NCI-H2029 (cell line): ENCODE measurements at regions not wholly inside any gene's neighbourhood (a gene's known extent, or its start where the extent isn't known, plus 50 kb on each side); places are given as distances from the start of the nearest gene placed in this dataset.

Experiments used
- DNase-seq: peaks from one replicate; lab custom pipeline; 2025; lab: John Stamatoyannopoulos, UW

DNA sequence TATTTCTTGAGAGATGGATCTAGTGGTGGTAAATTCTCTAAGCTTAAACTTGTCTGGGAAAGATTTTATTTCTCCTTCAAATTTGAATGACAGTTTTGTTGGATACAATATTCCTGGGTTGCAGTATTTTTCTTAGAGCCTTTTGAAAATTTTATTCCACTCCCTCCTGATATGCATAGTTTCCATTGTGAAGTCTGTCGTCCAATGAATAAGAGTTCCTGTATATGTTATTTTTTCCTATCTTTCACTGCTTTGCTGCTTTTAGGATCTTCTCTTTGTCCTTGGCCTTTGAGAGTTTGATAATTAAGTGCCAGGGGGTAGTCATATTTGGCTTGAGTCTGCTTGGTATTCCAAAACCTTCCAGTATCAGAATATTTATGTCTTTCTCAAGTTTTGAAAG lies 1156.4 kb upstream of the AGA start:
- DNase-seq, result no peak

DNA sequence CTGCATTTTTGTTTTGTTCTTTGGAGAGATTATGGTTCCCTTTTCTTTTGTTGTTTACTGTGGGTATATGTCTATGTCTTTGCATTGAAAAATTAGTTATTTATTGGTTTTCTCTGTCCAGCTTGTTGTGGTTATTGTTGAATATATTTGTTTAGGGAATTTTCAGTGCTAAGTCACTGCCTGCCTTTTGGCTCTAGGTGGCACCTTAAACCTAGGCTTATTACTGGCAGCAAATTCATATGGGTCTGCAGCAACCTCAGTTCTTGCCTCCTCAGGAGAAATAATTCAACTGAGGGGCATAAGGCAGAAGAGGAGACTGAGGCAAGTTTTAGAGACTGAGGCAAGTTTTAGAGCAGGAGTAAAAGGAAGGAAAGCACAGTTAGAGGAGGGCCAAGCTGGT lies 1157.3 kb upstream of the AGA start:
- DNase-seq, result no peak

DNA sequence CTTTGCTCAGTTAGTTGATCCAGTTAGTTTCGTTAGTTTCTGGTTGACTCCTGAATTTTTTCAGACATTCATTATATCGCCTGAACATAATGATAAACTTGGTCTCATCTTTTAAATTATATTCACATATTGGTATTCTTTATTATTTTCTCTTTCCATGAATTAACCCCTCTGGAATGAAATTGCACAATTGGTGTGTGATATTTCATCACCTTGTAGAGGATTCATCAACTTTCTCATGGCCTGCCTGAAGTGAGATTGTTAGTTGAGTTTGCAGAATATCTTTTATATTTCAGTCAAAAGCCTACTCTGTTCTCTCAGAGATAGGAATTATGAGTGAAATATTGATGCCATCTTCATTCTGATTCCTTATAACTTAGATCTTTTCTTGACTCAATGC lies 1160.6 kb upstream of the AGA start:
- no peak for DNase-seq

DNA sequence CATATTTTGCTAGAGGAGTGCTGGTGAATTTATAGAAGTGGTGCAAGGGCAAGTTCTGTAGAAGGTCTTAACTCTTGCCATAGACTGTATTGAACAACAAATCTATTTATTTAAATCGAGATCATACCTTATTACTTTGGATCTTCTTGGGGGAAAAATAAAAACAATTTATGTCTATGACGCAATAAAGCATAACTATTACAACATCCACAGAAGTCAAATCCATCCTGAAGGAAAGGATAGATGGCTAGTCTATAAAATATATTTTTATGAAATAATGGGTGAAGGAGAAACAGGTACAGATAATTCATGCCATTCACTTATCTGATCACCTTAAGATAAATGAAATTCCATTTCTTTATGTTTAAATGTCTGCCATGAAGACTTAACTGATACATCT lies 1168.8 kb upstream of the AGA start:
- no peak for DNase-seq

DNA sequence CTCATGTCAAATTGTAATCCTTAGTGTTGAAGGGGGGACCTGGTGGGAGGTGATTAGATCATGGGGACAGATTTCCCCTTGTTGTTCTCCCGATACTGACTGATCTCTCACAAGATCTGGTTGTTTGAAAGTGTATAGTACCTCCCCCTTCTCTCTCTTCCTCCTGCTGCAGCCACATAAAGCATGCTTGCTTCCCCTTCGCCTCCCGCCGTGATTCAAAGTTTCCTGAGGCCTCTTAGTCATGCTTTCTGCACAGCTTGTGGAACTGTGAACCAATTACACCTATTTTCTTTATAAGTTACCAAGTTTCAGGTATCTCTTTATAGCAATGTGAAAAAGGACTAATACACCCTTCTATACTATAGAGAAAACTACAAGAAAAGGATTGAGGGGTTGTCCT lies 1170.5 kb upstream of the AGA start:
- no peak for DNase-seq

DNA sequence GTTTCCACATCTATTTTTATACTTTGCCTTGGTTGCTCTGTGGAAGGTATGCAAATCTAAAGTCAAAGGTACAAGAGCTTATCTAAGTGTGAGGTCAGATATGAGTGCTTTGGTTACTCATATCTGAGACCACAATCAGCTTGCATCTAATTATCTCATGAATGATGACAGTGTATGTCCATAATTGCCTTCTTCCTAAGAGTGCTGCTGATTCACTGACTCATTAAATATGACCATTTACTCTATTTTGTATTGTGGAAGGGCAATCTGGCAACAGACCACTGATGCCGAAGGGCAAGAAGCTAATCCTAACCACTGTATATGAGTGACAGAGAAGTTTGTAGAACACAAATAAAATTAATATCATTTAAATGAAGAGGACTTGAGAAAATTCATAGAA lies 1190.2 kb upstream of the AGA start:
- DNase-seq, result no peak

DNA sequence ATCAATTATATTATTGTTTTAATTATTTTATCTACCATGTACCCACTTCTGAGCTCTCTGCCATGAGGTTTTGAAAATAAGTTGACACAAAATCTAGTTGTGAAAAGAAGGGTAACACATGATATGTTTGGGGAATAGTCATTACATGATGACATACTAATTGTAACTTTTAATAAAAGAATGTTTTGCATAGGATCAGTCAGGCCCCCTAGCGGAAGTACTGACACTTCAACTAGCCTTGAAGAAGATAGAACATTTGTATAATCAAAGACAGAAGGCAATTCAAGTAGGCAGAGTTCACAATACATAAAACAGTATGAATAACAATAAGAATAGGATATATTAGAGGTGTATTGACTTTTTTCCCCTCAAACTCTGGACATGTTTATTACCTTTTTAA lies 1191.0 kb upstream of the AGA start:
- DNase-seq, result no peak

DNA sequence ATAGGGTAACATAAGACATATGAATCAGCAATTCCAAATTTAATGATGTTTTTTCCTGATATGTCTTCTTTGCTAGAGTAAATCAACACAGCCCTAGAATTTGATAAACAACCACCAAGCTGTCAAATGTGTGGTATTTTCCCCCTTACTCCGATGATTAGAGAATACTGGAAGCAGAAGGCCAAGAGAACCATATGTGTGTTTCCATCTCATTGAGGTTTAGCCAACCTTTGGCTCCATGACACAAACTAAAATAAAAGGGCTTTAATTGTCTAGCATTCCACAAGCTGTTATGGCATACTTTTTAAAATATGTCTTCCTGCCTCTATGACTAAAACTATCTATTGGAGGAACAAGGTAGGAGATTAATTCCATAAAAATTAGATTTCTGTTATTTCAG lies 1222.4 kb upstream of the AGA start:
- no peak for DNase-seq

DNA sequence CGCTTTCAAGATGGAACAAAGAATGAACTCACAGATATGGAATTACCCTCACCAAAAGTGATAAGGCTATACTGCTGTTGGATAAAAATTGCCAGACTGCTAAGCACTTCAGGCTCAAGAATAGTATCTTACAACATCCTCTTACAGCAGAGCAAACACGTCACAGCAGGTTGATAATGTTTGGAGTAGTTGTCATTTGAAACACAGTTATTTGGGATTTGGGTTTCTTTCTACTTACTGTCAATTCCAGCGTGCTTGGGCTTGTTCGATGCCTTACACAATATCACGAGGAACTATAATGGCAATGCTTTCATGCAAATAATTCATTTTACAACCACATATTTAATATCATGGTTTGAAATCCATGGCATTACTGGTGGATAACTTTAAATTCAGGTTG lies 1223.7 kb upstream of the AGA start:
- no peak for DNase-seq

DNA sequence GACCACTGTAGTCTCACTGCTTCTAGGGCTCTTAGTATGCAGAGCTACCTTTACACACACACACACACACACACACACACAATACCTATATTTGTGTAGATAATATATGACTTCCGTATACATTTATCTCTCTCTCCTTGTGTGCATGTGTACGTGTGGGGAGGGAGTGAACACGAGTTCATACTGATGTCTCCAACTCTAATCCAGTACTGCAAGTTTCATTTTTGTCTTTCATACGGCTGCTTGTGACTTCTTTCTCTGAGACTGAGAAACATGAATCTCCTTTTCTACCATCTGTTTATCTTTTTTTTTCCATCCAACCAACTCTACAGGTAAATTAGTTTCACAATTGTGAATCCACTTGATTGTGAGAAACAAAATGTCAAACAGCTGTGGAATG lies 1229.5 kb upstream of the AGA start:
- DNase-seq, result no peak

DNA sequence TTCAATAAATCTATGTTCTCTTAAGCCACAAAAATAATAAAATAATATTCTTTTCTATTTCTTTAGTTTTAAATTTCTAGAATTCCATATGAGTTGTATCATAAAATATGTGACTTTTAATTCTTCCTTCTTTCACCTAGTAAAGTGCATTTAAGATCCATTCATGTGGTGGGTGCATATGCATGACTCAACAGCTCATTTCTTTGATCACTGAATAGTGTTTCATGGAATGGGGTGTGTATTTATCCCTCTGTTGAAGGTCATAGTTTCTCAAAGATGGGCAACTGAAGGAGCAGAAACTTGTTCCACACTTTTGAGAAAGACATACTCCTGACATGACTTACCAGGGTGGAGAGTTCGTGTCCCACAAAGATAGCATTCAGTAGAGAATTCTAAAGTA lies 1230.3 kb upstream of the AGA start:
- no peak for DNase-seq

DNA sequence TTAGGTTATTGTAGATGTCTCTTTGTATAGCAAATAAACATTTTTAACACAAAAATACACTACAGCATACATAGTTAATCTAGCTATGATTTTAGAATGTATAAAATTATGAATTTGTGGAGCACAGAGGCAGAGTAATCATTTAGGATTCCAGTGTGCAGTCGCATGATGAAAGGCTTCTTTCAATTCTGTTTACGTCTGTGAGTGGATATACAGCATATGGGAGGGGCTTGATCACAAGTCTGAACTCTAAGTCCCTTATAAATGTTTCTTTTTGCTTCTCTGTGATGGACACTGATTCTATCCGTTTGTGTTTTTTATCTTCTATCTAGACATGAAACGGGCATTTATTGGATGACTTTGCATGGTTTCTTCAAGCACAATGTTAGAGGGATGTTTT lies 1239.6 kb upstream of the AGA start:
- no peak for DNase-seq

DNA sequence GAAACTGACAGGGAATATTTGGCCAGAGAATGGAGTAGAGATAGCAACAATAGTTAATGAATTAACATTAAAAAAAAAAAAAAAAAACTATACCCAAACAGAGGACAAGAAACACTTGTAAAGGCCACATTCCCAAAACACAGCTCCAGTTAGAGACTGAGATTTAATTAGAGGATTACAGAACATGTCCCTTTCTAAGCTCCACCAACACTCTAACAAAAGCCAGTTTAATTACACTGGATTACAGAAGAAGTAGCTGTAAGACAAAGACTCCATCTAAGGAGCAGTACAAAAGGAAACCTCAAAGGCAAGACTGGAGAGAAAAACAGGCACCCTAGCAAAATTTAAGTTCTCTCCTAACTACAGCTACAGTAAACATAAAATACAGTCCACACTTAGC lies 1247.7 kb upstream of the AGA start:
- DNase-seq, result no peak

DNA sequence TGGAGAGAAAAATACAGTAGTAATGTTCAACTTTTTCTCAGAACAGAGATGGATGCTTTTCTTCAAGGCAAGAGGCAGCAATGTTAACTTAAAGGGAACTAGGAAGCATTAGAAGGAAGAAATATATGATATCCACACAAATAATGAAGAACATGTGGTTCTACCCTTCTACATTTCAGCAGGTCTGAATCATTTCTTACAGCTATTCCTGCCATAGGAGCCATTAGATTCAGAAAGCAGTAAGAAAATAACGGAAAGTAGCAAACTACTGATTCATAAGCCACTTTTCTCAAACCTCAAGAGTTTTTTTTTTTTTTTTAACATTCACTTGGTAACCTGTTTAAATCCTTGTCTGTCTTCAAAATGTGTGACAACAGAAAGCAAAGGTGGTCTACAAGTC lies 1251.6 kb upstream of the AGA start:
- no peak for DNase-seq

DNA sequence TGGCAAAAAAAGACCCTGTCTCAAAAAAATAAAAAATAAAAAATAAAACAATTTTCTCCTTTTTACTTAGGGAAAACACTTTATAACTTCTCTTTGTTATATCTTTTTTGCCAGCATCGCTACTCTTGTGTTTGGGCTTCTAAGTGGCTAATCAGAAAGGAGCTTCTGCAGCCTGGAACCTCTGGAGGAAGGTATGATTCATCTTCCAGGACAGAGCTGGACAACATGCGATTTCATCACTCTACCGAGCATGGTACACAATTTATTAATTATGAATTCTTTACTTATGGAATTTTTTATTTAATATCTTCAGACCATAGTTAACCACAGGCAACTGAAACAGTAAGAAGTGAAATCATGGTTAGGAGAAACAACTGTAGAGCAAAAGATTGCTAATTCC lies 1254.3 kb upstream of the AGA start:
- DNase-seq, result no peak

DNA sequence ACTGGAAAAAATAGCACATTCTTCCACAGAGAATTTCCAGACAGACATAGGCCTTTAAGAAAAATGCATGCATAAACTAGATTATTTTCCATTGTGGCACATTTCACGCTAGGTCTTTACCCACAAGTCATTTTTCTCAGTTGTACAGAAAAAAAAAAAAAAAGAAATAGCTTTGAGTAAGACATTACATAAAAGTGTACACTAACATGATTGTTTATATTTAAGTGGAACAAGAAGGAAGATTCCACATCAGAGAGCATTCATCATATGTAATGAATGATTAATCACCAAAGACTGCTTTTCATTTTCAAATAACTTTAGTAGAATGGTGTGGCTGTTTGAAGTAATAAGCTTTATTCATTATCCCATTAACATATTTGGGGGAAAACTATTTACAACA lies 1270.2 kb upstream of the AGA start:
- no peak for DNase-seq

DNA sequence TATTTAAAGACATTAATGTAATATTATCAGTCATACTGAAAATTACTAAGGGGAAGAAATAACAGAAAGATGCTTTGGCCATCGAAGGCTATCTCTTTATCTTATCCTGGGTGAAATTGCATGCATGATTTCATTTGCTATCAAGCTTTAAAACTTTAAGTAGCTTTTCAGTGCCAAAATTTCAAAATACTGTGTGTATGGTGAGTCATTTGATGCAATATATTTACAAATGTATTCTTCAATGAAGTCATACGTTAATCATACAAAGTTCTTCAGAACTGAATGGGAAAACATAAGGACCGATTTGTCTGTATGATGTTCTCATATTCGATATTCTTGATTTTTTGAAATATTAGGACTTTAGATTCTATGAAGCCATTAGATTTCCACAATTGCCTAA lies 1295.8 kb upstream of the AGA start:
- no peak for DNase-seq

DNA sequence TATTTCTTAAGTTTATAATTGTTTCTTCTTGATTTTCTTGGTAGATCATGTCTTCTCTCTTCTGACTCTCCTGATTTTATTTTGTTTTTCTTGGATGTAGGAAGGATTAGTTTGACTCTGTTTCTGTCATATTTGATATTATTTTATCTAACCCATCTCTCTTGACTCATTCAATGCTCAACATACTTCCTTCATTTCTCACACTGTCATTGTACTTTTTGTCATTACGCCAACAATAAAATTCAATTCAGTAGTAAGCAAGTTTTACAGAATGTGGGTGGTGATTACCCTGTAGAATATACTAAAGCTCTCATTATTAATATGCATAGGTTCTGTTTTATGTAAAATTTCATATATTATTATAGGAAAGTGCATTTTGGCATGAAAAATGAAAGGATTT lies 1303.0 kb upstream of the AGA start:
- DNase-seq, result no peak

DNA sequence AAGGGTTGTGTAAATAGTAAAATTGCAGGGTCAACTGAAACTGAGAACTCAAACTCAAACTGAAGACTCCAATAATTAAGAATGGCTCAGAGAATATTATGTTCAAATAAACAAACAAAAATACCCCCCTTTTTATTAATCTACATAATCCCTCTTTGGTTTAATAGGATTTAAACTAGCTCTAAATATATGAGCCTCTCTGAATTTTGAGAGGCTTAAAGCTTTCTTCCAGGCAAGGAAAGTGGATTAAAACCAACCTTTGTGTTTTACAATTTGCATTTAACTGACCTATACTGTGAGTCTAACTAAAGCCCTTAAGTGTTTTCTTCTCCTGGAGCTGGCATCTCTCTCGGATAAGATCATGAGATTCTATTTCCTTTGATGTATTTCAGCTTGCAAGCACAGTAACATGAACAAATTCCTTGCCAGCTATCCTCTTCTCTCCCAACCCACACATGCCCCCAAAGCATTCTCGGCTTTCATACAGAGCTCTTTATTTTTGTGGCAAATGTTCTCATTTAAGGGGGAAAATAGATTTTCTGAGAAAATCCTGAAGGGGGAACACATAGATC lies 1310.8 kb upstream of the AGA start:
- no peak for DNase-seq

DNA sequence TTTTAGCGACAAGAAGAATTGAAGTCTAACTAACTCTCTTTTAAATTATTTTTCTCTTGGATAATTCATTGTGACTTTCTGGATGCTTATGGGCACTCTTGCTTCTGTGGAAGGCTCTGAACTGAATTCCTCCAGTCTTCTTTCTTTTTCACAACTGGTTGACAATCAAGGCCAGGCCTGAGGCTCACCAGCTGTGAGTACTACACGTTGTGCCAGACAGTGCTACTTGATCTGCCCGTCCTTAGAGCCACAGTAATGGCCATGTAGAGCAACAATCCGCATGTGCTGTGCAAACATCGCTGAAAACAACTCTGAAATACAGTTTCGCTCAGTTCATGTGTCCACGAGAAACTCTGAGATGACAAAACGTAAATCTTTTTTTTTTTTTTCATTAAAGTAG lies 1336.3 kb upstream of the AGA start:
- no peak for DNase-seq

DNA sequence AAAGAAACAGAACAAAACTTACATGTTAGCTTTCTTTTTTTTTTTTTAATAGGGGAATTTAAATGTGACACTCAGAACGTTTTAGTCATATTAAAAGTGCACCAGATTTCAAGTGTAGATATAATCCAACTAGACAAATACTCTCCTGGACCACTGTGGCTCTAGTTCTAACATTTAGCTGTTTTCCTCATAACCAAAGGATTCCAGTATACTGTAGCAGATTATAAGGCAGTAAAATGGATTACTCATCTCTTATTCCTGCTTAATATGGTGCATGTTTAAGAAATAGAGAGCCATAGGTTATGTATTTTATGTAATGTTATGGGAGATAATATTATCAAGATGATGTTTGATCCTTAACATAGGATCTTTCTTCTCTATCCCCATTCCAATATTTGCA lies 1339.5 kb upstream of the AGA start:
- DNase-seq, result no peak

DNA sequence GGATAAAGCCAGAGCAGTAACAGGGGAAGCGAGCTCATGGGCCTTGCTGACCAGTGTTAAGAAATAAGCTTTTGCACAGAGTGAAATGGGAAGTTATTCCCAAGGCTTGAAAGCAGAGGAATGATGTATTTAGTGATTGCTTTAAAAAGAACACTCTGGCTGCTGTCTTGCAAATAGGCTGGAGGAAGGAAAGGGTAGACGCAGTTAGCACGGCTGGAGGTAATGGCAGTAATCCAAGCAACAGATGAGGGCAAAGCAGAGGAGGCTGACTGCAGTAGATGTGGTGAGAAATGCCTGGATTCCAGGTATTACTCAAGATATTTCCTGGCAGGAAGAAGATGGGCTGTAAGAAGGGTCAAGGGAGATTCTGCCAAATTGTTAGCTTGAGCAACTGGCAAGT lies 1342.3 kb upstream of the AGA start:
- DNase-seq, result no peak

DNA sequence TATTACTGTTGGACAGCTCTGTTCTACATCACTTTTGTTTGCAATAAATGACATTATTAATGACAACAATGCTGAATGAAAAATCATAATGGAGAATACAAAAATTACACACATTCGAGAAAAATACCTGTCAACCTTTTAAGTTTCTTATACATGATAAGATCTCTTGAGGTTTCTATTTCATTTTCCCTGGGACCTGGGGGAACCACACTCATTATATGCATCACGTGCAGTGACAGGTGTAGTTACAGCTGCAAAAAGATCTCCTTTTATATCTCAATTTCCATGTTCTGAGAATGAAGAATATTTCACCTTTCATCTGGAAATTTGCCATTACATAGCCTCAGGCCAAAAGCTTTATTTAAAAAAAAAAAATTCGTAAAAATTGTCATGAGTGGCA lies 1347.0 kb upstream of the AGA start:
- DNase-seq, result no peak

DNA sequence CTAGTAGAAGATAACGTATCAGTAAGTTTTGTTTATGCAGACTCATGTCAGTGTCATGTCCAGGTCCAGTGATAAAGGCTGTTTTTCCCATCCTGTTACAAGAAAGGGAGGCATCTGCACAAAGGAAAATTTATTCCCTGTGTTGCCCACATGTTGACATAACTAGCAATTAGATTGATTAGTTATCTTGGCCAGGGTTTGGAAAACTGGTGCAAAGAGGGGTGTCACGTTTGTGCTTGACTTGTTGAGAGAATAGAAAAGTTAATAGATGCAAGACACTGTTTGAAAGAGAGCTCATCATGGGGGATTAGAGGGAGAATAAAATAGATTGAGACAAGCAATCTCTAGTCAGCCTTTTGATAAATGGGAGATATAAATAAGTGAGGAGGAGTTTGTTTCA lies 1357.0 kb upstream of the AGA start:
- DNase-seq, result no peak

DNA sequence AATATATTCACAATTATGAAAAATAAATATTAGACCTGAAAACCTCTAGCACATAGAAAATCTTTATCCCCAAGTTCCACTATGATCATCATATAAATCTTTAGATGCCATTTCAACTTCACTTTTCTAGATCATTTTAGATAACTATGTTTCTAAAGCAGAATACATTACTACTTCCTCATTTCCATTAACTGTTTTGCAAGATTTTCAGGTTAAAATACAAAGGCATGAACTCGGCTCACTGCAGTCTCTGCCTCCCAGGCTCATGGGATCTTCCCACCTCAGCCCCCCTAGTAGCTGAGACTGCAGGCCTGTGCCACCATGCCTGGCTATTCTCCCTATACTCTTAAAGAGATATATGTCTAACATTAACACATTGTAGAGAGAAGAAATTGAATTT lies 1365.9 kb upstream of the AGA start:
- DNase-seq, result no peak
